Mesodermal cell (in vitro differentiated cells): ENCODE measurements at regions not wholly inside any gene's neighbourhood (a gene's known extent, or its start where the extent isn't known, plus 50 kb on each side); places are given as distances from the start of the nearest gene placed in this dataset.

Source experiments
- H3K27ac ChIP-seq: 2 replicates; pipeline ENCODE4 v1.7.0; 2013; ENCODE audit warnings: mild to moderate bottlenecking, low read depth, low read length, moderate library complexity; ENCODE audit not compliant: severe bottlenecking
- H3K36me3 ChIP-seq: 2 replicates; pipeline ENCODE4 v1.7.1; 2013; ENCODE audit warnings: mild to moderate bottlenecking, low read length, moderate library complexity; ENCODE audit not compliant: control insufficient read depth, insufficient read depth
- H3K4me1 ChIP-seq: one replicate; pipeline ENCODE4 v1.7.1; 2013; ENCODE audit warnings: mild to moderate bottlenecking, low read length; ENCODE audit not compliant: insufficient read depth, control insufficient read depth, poor library complexity, severe bottlenecking
- H3K4me3 ChIP-seq: 2 replicates; pipeline ENCODE4 v1.7.0; 2013; ENCODE audit warnings: low read length, control low read depth, mild to moderate bottlenecking; ENCODE audit not compliant: insufficient read depth, poor library complexity, severe bottlenecking; ENCODE audit errors: extremely low read depth
- H3K9me3 ChIP-seq: 2 replicates; pipeline ENCODE4 v1.7.1; 2013; ENCODE audit warnings: mild to moderate bottlenecking, low read length, moderate library complexity; ENCODE audit not compliant: control insufficient read depth
- WGBS, 2 experiments: methylation state at CpG; one replicate each; pipeline ENCODE4 v1.1.5; 2013; ENCODE audit warnings: missing lambda C conversion rate in 2 of 2; ENCODE audit not compliant: insufficient coverage in 2 of 2; 5-methylcytosine and 5-hydroxymethylcytosine counted together

- Histone ChIP-seq H3K36me3 (no peaks in the 10 kb centered on the region), H3K9me3 (no peaks in the 10 kb centered on the region), H3K4me3 (no peak overlapping the region), H3K4me1 (peaks cover 2% of the 10 kb centered on the region), H3K27ac (no peak overlapping the region)
- WGBS, 2 experiments: 92% methylated on average over 4 of the region's 4 CpGs; no CpG with 5 or more reads in 1 of the 2 experiments
Observed at GRCh38 chr11:32161293-32161692, 70.4 kb downstream of the RCN1 start.

- Histone ChIP-seq H3K9me3 (no peaks in the 10 kb centered on the region), H3K4me3 (no peak overlapping the region), H3K4me1 (peaks cover 2% of the 10 kb centered on the region), H3K27ac (no peak overlapping the region), H3K36me3 (no peaks in the 10 kb centered on the region)
- WGBS, 2 experiments: 89 to 92% methylated on average over 2 to 4 of the region's 4 CpGs
Observed at GRCh38 chr11:32162351-32162750, 71.5 kb downstream of the RCN1 start.

- H3K36me3 ChIP-seq: no peaks in the 10 kb centered on the region
- no peak overlapping the region for H3K27ac ChIP-seq
- no peak overlapping the region for H3K4me3 ChIP-seq
- H3K4me1 ChIP-seq: peaks cover 2% of the 10 kb centered on the region
- H3K9me3 ChIP-seq: no peaks in the 10 kb centered on the region
- 63 to 80% methylated on average over 1 of the region's 5 CpGs for WGBS, 2 experiments
Observed at GRCh38 chr11:32162906-32163305, 72.0 kb downstream of the RCN1 start.

GRCh38 chr11:32163557-32163956, 72.7 kb downstream of the RCN1 start:
- 87 to 100% methylated on average over 1 to 3 of the region's 3 CpGs for WGBS, 2 experiments
- Histone ChIP-seq H3K36me3 (no peaks in the 10 kb centered on the region), H3K4me3 (no peak overlapping the region), H3K4me1 (peaks cover 2% of the 10 kb centered on the region), H3K27ac (no peak overlapping the region), H3K9me3 (no peaks in the 10 kb centered on the region)

- no peak overlapping the region for H3K27ac ChIP-seq
- WGBS, 2 experiments: 82 to 90% methylated on average over 3 of the region's 3 CpGs
- H3K4me3 ChIP-seq: no peak overlapping the region
- no peaks in the 10 kb centered on the region for H3K9me3 ChIP-seq
- no peaks in the 10 kb centered on the region for H3K36me3 ChIP-seq
- peaks cover 2% of the 10 kb centered on the region for H3K4me1 ChIP-seq
Observed at GRCh38 chr11:32164836-32165235, 74.0 kb downstream of the RCN1 start.

- H3K27ac ChIP-seq: no peak overlapping the region
- H3K36me3 ChIP-seq: no peaks in the 10 kb centered on the region
- H3K9me3 ChIP-seq: no peaks in the 10 kb centered on the region
- no peak overlapping the region for H3K4me3 ChIP-seq
- no peaks in the 10 kb centered on the region for H3K4me1 ChIP-seq
- no CpG with 5 or more reads among the region's 2 CpGs for WGBS, 2 experiments
Observed at GRCh38 chr11:32168924-32169323, 78.0 kb downstream of the RCN1 start.

GRCh38 chr11:32171445-32171844, 80.6 kb downstream of the RCN1 start:
- H3K4me3 ChIP-seq: no peak overlapping the region
- no peaks in the 10 kb centered on the region for H3K4me1 ChIP-seq
- WGBS, 2 experiments: 92 to 93% methylated on average over 3 to 5 of the region's 6 CpGs
- no peaks in the 10 kb centered on the region for H3K9me3 ChIP-seq
- no peaks in the 10 kb centered on the region for H3K36me3 ChIP-seq
- H3K27ac ChIP-seq: no peak overlapping the region

- peak overlapping the region; percentile 16 for H3K27ac ChIP-seq
- WGBS, 2 experiments: 81 to 94% methylated on average over 8 of the region's 9 CpGs
- H3K4me1 ChIP-seq: no peaks in the 10 kb centered on the region
- no peaks in the 10 kb centered on the region for H3K36me3 ChIP-seq
- no peaks in the 10 kb centered on the region for H3K9me3 ChIP-seq
- no peak overlapping the region for H3K4me3 ChIP-seq
Observed at GRCh38 chr11:32172041-32172847, 81.4 kb downstream of the RCN1 start.

GRCh38 chr11:32172848-32173834, 82.3 kb downstream of the RCN1 start:
- Histone ChIP-seq H3K27ac (no peak overlapping the region), H3K4me3 (no peak overlapping the region), H3K9me3 (no peaks in the 10 kb centered on the region), H3K36me3 (no peaks in the 10 kb centered on the region), H3K4me1 (no peaks in the 10 kb centered on the region)
- WGBS, 2 experiments: 62 to 63% methylated on average over 18 to 21 of the region's 22 CpGs

- H3K27ac ChIP-seq: no peak overlapping the region
- H3K9me3 ChIP-seq: no peaks in the 10 kb centered on the region
- no peak overlapping the region for H3K4me3 ChIP-seq
- H3K4me1 ChIP-seq: no peaks in the 10 kb centered on the region
- no peaks in the 10 kb centered on the region for H3K36me3 ChIP-seq
Observed at GRCh38 chr11:32173977-32174376, 83.1 kb downstream of the RCN1 start.
